ENCODE measurements at regions not wholly inside any gene's neighbourhood (a gene's known extent, or its start where the extent isn't known, plus 50 kb on each side); places are given as distances from the start of the nearest gene placed in this dataset.

DNA sequence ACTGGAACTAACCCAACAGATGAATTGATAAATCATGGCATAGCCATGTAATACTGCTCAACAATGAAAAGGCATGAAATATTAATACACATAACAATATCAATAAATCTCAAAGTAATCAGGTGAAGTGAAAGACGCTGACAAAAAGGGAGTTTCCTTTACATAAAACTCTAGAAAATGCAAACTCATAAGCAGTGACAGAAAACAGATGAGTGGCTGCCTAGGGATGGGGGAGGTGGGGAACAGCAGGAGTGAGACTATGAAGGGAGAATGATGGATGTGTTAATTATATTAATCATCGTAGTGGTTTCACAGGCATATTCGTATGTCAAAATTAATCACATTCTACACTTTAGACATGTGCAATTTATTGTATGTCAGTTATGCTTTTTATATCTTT is 59.8 kb upstream of the SHC3 start:
- Histone ChIP-seq H3K4me1 (ENCODE audit: insufficient read depth, low read length) (peaks cover 2% of the 10 kb centered on the region; the same call in 1 of the 2 replicates), H4K91ac (ENCODE audit: insufficient read length, low read depth, low read length) (no peak overlapping the region), H3K27ac (ENCODE audit: insufficient read length, low read depth, low read length) (no peak overlapping the region), H2BK5ac (ENCODE audit: insufficient read length, low read length) (no peak overlapping the region), H3K79me1 (ENCODE audit: insufficient read depth, low read depth, low read length, poor library complexity, severe bottlenecking) (no peaks in the 10 kb centered on the region), H3K27me3 (ENCODE audit: insufficient read depth, low read length) (peaks cover 4% of the 10 kb centered on the region; the same call in 1 of the 2 replicates), H2BK120ac (ENCODE audit: low read depth, low read length, poor library complexity, severe bottlenecking) (no peak overlapping the region), H4K5ac (ENCODE audit: insufficient read length, low read depth, low read length) (no peak overlapping the region), H3K14ac (ENCODE audit: insufficient read depth, low read length) (no peak overlapping the region), H2AFZ (ENCODE audit: low read length) (no peak overlapping the region), H3K79me2 (ENCODE audit: insufficient read depth, low read length) (no peaks in the 10 kb centered on the region), H4K8ac (replicated peaks; ENCODE audit: insufficient read length, low read depth, low read length) (no peak overlapping the region), H3K56ac (ENCODE audit: insufficient read length, low read depth, low read length) (no peak overlapping the region), H4K20me1 (ENCODE audit: control insufficient read depth, insufficient read depth, insufficient read length) (no peaks in the 10 kb centered on the region), H3K4me2 (ENCODE audit: insufficient read depth, insufficient read length, low read length) (no peak overlapping the region), H2BK15ac (ENCODE audit: low read depth, low read length) (no peak overlapping the region), H3K4ac (ENCODE audit: low read depth, low read length) (no peak overlapping the region), H3K23ac (ENCODE audit: insufficient read length, low read depth, low read length) (no peak overlapping the region), H3K9ac (ENCODE audit: extremely low read depth, insufficient read length, low read length) (no peak overlapping the region), H3K23me2 (ENCODE audit: insufficient read length, low read depth, low read length, poor library complexity, severe bottlenecking) (peaks cover 7% of the 10 kb centered on the region), H3K18ac (ENCODE audit: insufficient read length, low read depth, low read length) (no peak overlapping the region), H2AK5ac (ENCODE audit: insufficient read length, low read length) (no peak overlapping the region), H3K9me3 (ENCODE audit: control insufficient read depth, low read depth, low read length) (no peaks in the 10 kb centered on the region), H2BK12ac (ENCODE audit: insufficient read length, low read depth, low read length) (no peak overlapping the region), H3T11ph (ENCODE audit: low read length) (no peak overlapping the region), H2BK20ac (ENCODE audit: low read depth, low read length, poor library complexity, severe bottlenecking) (no peak overlapping the region)
- no peak for DNase-seq
- H3K36me3 Mint-ChIP-seq (ENCODE audit: insufficient read depth in 1 of 3, low read depth in 3 of 3), result no peaks in the 10 kb centered on the region
- no CpG with 5 or more reads among the region's 3 CpGs for WGBS (ENCODE audit: extremely low coverage, insufficient read length, low lambda C conversion rate)
- no peaks in the 10 kb centered on the region for H3K9me3 Mint-ChIP-seq
- H3K27ac Mint-ChIP-seq, result no peak overlapping the region
- H3K4me3 Mint-ChIP-seq, result no peak overlapping the region
- TF ChIP-seq, protein P1, sequence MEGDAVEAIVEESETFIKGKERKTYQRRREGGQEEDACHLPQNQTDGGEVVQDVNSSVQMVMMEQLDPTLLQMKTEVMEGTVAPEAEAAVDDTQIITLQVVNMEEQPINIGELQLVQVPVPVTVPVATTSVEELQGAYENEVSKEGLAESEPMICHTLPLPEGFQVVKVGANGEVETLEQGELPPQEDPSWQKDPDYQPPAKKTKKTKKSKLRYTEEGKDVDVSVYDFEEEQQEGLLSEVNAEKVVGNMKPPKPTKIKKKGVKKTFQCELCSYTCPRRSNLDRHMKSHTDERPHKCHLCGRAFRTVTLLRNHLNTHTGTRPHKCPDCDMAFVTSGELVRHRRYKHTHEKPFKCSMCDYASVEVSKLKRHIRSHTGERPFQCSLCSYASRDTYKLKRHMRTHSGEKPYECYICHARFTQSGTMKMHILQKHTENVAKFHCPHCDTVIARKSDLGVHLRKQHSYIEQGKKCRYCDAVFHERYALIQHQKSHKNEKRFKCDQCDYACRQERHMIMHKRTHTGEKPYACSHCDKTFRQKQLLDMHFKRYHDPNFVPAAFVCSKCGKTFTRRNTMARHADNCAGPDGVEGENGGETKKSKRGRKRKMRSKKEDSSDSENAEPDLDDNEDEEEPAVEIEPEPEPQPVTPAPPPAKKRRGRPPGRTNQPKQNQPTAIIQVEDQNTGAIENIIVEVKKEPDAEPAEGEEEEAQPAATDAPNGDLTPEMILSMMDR (conservative IDR thresholded peaks at IDR 0.05), result no peak
- H3K27me3 Mint-ChIP-seq (ENCODE audit: low read depth), result peaks cover 34% of the 10 kb centered on the region
- H3K4me1 Mint-ChIP-seq, result peaks cover 10 to 15% of the 10 kb centered on the region in 2 experiments
